ENCODE measurements at regions not wholly inside any gene's neighbourhood (a gene's known extent, or its start where the extent isn't known, plus 50 kb on each side); places are given as distances from the start of the nearest gene placed in this dataset.
"Not testable (repeated sequence)": the region's sequence is repeated elsewhere in the genome, so short reads cannot be mapped to it uniquely, and the experiment has no call there.

DNA sequence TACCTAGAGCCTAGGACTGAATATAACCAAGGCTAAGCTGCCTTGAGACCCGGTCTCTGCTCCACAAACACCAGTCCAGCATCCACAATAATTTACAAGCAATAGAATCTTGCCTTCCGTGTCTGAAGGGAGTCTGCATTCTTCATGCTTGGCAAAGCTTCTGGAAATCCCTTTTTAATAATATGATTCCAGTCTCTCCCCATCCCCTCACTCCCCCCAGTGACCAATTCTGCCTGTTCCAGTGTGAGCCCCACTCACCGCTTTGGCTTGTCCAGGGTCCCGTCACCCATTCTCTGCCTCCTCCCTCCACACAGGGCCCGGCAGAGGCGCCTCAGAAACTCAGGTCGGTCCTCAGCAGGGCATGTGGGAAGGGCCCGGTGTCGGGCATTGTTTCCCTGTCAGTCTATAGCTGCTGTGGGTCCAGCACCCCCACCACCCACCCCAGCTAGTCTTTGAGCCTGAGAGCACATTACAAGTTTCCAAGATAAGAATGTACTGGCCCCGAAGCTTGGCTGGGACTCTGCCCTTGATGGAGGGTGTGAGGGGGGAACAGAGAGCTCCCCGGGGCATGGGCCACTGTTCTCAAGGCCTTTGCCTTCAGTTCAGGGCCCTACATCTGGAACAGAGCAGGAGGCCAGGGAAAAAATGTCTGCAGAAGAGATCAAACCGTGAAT, 129.7 kb upstream of the MYCN start:
- DNase-seq = no peak

GRCh38 chr2:15811367-15811766, 129.0 kb upstream of the MYCN start:
- DNase-seq = no peak

GRCh38 chr2:15812187-15812780, 128.1 kb upstream of the MYCN start:
- DNase-seq = no peak

DNA sequence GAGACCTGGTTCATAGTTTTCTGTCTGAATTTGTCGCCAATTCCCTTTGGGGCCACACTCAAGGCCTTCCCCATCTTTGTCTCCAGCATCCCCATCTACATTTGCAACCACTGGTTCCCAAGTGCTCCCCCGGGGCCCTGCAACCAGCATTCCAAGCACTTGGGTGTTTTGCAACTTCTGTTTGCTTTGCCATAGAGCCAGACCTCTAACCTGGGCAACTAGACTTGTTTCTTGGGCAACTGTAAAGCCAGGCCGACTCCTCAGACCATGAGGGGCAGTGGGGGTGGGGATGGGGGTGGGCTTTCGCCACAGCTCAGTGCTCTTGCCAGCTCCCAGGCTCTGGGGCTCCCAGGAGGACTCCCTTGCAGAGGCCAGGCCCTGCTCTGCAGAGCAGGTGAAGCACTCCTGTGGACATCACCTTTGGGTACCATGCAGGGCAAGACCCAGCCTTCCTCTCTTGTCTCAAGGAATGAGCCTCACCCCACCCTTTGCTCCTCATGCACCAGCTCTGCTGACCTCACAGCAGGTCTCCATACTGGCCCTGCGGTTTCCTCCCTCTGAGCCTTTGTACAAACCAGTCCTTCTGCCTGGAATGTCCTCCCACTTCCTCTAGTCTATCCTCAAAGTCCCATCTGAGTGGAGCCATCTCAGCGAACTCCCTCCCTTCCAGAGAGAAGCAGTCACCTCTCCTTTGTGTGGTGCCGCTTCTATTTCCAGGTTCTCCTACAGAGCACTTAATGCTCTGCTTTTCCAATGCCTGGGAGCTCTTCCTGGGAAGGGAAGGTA, 126.7 kb upstream of the MYCN start:
- no peak for DNase-seq

DNA sequence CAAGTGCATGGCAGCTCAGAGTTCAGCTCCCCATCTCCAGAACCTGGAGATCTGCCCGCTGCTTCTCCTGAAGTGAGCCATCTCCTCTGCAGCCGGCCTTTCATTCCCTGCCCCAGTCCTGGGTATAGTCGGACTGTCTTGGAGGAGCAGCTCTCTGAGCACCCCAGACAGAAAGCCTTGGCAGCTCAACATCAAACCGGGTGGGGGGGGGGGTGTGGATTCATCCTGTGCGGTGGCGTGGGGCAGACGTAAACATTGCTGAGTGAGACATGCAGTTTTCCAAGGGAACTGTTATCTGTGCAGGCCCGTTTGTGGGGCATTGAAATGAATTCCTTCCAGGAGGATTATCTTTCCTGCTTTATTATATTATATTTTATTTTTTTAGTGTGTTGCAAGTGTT, 125.9 kb upstream of the MYCN start:
- DNase-seq = no peak

- no peak for DNase-seq
Observed at GRCh38 chr2:15814946-15815345, 125.4 kb upstream of the MYCN start.

GRCh38 chr2:15816226-15816625, 124.1 kb upstream of the MYCN start:
- no peak for DNase-seq

DNA sequence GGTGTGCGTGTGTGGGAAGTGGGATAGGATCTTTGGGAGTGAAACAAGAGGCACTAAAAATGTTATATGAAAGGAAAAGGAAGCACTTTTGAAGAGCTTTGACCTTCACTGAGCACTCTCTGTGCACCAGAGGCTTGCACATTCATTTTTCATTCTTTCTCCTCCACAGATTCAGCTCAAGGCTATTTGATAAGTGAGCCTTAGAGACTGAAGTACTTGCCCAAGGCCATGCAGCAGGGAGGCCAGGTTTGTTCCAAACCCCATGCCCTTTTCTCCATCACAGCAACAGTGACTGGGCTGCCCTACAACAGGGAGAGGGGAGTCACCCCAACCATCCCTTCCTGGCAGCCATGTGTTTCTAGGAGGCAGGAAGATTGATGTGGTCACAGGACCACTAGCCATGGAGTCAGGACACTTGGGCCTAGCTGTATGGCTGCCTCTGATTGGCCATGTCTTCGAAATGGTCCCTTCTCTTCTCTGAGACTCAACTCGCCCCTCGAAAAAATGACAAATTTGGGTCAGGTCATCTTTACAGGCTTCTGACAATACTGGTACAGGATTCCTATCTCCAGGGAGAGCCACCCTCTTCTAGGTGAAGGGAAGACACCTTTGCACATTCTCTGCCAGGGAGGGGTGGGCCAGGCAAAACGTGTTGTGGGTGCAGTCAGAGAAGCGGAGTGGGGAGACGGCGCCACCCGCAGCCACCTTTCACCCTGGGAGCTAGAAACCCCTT, 123.5 kb upstream of the MYCN start:
- no peak for DNase-seq

- DNase-seq = no peak
Observed at GRCh38 chr2:15817748-15818147, 122.6 kb upstream of the MYCN start.

- DNase-seq = no peak
Observed at GRCh38 chr2:15818318-15818753, 122.0 kb upstream of the MYCN start.

- DNase-seq = no peak
Observed at GRCh38 chr2:15818881-15819280, 121.5 kb upstream of the MYCN start.

GRCh38 chr2:15819562-15820256, 120.6 kb upstream of the MYCN start:
- DNase-seq = no peak

DNA sequence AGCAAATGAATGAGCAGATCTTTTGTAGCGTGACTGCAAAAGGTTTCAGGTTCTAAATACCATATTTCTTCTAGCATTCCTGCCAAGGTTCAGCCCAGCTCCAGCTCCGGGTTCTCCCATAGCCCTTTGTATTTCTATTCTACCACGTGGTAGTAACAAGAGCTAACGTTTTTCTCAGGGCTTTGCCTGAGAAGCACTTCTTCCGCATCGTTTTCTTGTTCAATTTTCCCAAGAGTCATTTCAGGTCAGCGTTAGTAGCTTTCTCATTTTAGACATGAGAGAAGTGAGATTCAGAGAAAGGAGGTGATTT, 120.1 kb upstream of the MYCN start:
- no peak for DNase-seq

DNA sequence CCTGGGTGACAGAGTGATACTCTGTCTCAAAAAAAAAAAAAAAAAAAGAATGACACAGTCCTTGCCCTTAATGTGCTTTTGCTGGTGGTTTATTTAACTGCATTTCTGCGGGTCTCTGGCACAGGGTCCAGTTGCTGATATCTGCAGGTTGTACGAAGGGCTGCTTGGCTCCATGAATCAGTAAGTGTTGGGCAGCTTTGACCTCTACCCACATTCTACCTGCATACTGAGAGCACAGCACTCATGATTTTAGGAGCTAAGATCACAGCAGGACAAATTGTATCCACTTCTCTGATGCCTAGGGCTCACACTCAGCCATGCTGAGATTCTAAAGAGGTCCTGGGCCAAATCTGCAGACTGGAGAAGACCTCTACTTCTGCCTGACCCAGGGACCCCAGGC, 119.4 kb upstream of the MYCN start:
- DNase-seq = no peak

DNA sequence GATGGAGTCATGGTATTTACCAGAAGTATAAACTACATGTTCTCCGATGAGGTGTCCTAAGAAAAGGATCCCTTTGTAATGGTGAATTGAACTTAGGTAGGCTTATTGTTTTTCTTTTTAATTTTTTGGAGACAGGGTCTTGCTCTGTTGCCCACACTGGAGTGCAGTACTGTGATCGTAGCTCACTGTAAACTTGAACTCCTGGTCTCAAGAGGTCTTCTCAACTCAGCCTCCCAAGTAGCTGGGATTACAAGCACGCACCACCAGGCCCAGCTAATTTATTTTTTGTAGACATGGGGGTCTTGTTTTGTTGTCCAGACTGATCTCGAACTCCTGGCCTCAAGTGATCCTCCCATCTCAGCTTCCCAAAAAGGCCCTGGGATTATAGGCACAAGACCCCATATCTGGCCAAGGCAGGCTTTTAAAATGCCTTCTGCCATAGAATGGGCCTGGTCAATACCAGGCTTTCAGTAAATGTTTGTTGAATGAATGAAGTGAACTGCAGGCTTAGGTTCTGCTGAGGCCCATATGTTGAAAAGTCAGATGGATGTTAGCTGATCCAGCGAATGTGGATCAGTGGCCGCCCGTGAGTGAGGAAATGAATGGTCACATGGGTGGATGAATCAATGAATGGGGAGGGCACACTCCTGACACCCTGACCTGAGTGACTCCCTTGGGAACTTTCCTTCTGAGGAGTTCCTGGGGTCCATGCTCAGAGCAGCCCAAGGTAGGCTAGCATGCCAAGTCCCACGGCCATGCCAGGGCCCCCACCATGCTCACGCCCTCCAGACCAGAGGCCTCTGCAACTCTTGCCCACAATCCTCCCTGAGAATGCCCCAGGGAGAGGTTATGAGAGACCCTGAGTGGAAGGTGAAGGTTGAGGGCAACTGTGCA, 118.0 kb upstream of the MYCN start:
- no peak for DNase-seq

DNA sequence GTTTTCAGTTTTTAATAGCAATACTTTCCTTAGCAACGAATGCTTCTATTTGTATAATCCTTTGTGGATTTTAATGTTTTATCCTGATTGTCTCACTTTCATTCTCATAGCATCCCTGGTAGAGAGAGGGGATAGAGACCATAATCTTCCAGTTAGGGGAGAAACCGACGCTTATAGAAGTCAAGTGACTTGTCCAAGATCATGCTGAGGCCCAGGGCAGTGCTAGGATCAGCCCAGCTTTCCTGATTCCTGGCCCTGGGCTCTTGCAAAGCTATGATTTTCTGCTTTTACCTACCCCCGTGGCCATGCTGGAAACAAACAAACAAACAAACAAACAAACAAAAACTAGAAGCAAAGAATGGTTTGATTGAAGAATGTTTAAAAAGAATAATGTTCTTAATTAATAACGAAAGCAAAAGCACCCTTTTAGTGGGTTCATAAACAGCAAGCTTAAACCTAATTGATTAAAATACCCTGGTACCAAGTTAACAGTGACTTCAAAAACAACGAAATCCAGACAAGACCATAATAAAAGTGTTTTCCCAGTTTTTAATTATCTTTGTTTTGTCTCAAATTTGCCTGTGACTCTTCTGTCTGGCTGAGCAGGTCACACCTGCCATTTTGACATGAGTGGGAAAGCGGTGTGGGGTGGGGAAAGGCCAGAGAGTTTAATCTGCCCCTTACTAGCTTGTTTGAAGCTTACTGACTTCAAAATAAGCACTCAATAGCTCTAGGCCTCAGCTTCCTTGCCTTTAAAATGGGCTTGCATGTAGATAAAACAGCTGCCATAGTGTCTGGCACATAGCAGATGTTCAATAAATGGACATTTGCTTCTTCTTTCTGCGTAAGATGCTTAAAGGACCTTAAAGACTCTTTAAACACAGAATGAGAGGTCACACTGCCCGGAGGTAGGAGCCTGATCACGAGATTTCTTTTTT, 116.6 kb upstream of the MYCN start:
- no peak for DNase-seq

DNA sequence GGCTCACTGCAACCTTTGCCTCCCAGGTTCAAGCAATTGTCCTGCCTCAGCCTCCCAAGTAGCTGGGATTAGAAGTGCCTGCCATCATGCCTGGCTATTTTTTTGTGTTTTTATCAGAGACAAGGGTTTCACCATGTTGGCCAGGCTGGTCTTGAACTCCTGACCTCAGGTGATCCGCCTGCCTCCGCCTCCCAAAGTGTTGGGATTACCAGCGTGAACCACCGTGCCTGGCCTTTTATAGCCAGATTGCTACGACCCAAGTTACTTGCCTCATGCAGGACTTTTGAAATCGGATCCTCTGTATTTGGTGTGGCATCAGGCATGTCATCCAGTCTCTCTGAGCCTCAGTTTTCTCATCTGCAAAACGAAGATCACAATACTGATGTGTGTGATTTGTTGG, 115.9 kb upstream of the MYCN start:
- not testable (repeated sequence) for DNase-seq

- no peak for DNase-seq
Observed at GRCh38 chr2:15825276-15825980, 114.9 kb upstream of the MYCN start.

GRCh38 chr2:15826273-15826717, 114.1 kb upstream of the MYCN start:
- DNase-seq = no peak

DNA sequence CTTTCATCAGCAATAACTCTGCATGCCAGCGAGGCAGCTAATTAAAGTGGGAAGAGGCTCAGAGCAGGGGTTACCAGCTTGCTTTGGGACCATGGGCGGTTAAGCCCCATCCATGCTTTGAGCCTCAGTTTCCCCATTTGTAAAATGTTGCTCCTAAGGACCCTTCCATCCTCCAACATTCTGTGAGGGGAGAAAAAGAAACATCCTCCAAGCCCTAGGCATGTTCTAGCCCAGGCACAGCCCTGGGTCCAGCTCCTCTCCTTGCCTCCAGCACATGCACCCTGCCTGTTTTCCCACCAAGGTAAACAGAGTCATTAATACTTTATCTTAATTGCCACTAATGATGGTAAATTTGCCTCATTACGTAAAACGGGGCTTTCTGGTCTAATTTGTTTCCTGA, 113.3 kb upstream of the MYCN start:
- DNase-seq = no peak
